Bone marrow (tissue), 2 donors: ENCODE measurements at regions not wholly inside any gene's neighbourhood (a gene's known extent, or its start where the extent isn't known, plus 50 kb on each side); places are given as distances from the start of the nearest gene placed in this dataset.
"Not testable (repeated sequence)": the region's sequence is repeated elsewhere in the genome, so short reads cannot be mapped to it uniquely, and the experiment has no call there.

ENCODE experiments used
- DNase-seq, 2 donors: peaks; one replicate each; lab custom pipeline; 2025; lab: John Stamatoyannopoulos, UW

- DNase-seq: no peak
Observed at GRCh38 chrX:5295004-5295403, 933.7 kb downstream of the NLGN4X start.

GRCh38 chrX:5290635-5291034 lies 938.0 kb downstream of the NLGN4X start:
- DNase-seq: no peak

GRCh38 chrX:5289949-5290348 lies 938.7 kb downstream of the NLGN4X start:
- not testable (repeated sequence) for DNase-seq

DNA sequence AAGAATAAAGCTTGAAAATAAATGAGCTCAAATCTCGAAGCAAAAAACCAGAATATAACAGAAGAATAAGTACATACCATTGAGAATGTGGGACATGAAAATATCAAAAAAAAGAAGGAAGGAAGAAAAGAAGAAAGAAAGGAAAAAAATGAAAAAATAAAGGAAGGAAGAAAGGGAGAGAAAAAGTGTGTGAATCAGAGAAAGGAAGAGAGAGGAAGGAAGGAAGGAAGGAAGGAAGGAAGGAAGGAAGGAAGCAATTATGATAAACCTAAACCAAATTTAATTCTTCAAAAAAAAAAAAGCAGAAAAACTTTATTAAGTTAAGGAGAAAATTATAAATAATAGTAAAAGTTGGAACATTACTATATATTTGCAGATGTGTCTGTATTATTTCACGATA lies 949.8 kb downstream of the NLGN4X start:
- DNase-seq: no peak

GRCh38 chrX:5265324-5265850 lies 963.3 kb downstream of the NLGN4X start:
- no peak for DNase-seq

DNA sequence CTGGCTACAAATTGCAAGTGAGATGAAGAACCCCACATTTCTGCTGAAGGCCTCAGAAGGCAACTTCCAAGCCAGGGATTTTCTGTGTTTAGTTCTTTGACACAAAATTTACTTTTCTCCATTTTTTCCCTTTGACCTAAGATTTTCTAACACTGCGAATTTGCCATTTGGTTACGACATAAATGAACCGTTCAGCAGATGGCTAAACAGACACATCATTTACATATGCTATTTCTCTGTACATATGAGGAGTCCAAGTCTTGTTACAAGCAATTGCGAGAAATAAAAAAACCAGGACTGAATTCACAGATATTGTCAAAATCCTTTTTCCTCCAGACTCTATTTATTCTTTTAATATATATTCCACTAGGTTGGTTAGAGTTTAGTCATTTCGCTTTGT lies 978.6 kb downstream of the NLGN4X start:
- DNase-seq: no peak

DNA sequence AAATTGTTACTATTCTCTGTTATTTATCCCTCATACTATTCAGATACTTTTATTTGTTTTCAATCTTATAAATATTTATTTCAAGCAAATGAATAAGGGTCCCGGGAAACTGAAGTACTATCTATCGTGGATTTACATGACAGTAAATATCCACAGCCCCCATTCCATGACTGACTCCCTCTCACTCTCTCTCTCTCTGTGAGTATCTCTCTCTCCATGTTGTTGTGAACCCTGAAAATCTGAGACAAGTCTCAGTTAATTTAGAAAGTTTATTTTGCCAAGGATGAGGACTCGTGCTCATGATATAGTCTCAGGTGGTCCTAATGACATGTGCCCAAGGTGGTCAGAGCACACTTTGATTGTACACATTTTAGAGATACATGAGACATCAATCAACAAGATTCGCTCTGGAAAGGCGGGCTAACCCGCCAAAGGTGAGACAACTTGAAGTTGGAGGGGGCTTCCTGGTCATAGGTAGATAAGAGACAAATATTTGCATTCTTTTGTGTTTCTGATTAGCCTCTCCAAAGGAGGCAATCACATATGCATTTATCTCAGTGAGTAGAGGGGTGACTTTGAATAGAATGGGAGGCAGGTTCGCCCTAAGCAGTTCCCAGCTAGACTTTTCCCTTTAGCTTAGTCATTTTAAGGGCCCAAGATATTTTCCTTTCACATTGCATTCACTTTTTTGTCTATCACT lies 986.4 kb downstream of the NLGN4X start:
- no peak for DNase-seq

GRCh38 chrX:5236749-5237148 lies 991.9 kb downstream of the NLGN4X start:
- DNase-seq: no peak

DNA sequence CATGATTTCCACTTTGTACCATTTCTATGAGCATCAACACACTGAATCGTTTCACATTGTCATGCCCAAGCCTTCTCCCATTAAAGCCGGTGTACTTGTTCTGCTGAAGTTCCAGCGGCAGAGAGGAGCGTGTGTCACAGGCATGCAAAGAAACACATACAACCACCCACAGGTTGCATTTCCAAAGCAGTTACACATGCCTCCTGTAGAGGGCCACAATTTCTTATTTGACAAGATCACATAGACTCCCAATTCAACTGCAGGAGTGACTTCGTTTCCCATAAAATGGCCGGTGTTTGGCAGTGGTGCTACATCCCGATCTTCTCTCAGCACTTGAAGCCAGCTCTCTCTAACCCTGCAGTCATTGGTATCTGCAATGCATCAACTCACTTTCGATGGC lies 992.6 kb downstream of the NLGN4X start:
- DNase-seq: no peak

- no peak for DNase-seq
Observed at GRCh38 chrX:5233830-5234229, 994.8 kb downstream of the NLGN4X start.

GRCh38 chrX:5220421-5220820 lies 1008.2 kb downstream of the NLGN4X start:
- no peak for DNase-seq

GRCh38 chrX:5194806-5195205 lies 1033.9 kb downstream of the NLGN4X start:
- DNase-seq: no peak

DNA sequence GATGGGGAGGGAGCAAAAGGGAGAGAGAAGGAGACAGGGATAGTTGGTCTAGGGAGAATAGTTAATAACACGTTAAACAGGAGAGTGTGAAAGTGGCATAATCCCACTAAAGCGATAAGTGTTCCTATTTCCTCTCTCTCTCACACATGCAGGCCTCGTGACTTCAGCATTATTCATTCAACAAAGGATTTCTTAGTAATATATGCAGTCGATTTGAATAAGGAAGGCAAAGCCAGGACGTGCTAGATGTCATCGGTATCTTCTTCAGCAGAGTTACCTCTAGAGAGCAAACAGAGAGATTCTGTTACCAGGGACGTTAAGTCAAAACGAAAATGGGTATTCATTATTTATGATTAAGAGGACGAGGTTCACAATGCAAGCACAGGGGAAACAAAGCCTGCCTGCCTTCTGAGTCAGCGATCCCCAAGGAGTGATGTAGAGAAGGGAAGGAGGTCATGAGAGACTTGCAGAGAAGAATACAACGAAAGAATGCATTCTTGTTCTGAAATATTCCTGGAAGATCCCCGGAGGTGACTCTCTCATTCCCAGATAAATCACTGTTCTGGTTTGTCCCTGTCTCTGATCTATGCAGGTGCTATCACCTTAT lies 1048.4 kb downstream of the NLGN4X start:
- no peak for DNase-seq

GRCh38 chrX:5176766-5177165 lies 1051.9 kb downstream of the NLGN4X start:
- no peak for DNase-seq

GRCh38 chrX:5163663-5164062 lies 1065.0 kb downstream of the NLGN4X start:
- no peak for DNase-seq

DNA sequence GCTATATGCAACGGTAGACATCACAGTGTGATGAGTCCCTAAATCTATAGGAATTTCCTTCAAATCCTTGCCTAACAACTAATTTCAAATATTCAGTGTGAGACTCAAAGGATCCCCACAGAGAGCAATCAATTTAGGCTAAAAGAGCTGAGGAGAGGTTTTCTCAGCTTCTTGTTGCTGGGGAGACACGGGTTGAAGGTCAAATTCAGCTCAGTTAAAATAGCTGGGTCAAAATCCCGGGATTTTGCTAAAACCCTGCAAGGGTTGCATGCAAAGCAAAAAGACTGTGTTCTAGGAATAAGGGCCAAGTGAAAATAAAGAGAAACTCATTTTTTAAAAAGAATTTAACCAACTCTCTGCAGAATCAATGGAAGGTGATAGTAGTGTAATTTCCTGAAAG lies 1073.4 kb downstream of the NLGN4X start:
- DNase-seq: no peak

DNA sequence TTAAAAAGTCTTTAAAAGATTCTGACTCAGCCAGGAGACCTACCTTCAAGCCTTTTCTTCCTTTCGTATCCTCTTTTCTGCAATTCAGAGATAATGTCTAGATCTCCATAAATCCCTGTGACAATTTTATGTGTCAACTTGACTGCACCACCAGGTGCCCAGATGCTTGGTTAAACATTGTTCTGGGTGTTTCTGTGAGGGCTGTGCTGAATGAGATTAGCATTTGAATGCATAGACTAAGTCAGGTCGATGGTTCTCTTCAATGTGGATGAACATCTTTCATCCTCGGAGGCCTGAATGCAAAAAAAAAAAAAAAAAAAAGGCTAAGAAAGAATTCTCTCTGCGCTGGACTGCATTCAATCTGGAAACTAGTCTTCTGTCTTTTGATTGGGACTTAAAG lies 1082.7 kb downstream of the NLGN4X start:
- DNase-seq: no peak

DNA sequence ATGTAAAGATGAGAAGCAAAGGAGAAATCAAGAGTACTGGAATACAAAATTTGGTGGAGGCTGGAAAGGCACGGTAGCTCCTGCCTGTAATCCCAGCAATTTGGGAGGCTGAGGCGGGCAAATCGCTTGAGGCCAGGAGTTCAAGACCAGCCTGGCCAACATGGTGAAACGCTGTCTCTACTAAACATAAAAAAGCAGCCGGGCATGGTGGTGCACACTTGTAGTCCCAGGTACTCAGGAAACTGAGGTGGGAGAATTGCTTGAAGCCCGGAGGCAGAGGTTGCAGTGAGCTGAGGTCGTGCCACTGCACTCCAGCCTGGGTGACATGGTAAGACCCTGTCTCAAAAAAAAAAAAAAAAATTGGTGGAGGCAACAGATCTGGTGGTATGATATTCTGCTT lies 1086.0 kb downstream of the NLGN4X start:
- DNase-seq: no peak

- DNase-seq: no peak
Observed at GRCh38 chrX:5122181-5122678, 1106.4 kb downstream of the NLGN4X start.

- no peak for DNase-seq
Observed at GRCh38 chrX:5117816-5118215, 1110.9 kb downstream of the NLGN4X start.

DNA sequence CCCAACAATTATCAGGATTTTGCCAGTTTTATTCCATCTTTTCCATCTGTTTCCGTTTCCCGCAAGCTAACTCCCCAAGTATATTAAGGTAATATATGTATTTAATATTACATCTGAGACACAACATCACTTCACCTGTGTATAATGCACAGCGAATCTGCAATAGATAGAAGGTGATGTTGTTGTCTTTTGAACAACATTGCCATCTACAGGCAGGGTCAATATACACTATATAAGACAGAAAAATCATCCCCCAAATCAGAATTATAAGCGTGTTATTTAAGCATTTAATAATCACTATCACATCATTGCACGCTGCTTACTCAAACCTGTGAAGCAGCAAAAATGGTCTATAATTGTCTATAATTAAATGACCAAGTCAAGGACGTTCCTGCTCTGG lies 1115.5 kb downstream of the NLGN4X start:
- DNase-seq: no peak

- DNase-seq: no peak
Observed at GRCh38 chrX:5100004-5100403, 1128.7 kb downstream of the NLGN4X start.

- no peak for DNase-seq
Observed at GRCh38 chrX:5086388-5086787, 1142.3 kb downstream of the NLGN4X start.

- DNase-seq: no peak
Observed at GRCh38 chrX:5084279-5084678, 1144.4 kb downstream of the NLGN4X start.
